CD4-positive, alpha-beta T cell treated with Interleukin-10 for 1 hour (primary cell): ENCODE measurements at regions not wholly inside any gene's neighbourhood (a gene's known extent, or its start where the extent isn't known, plus 50 kb on each side); places are given as distances from the start of the nearest gene placed in this dataset.

Experiments
- DNase-seq: peaks from one replicate; pipeline ENCODE4 v3.0.0-alpha.2; 2020

GRCh38 chr11:115699326-115699725 lies 195.1 kb upstream of the CADM1 start:
- DNase-seq, result no peak

GRCh38 chr11:115698243-115698642 lies 194.0 kb upstream of the CADM1 start:
- DNase-seq, result no peak

- DNase-seq, result no peak
These were observed 192.3 kb upstream of the CADM1 start for GRCh38 chr11:115696563-115696962.

GRCh38 chr11:115695677-115696364 lies 191.6 kb upstream of the CADM1 start:
- DNase-seq, result no peak

GRCh38 chr11:115693002-115693401 lies 188.8 kb upstream of the CADM1 start:
- DNase-seq, result no peak

- DNase-seq, result no peak
These were observed 186.8 kb upstream of the CADM1 start for GRCh38 chr11:115691030-115691429.

- no peak for DNase-seq
These were observed 183.7 kb upstream of the CADM1 start for GRCh38 chr11:115687934-115688333.

- DNase-seq, result no peak
These were observed 180.5 kb upstream of the CADM1 start for GRCh38 chr11:115684699-115685098.

GRCh38 chr11:115684135-115684534 lies 179.9 kb upstream of the CADM1 start:
- no peak for DNase-seq

GRCh38 chr11:115682888-115683287 lies 178.7 kb upstream of the CADM1 start:
- no peak for DNase-seq

- DNase-seq, result no peak
These were observed 177.9 kb upstream of the CADM1 start for GRCh38 chr11:115682101-115682500.

GRCh38 chr11:115679945-115680344 lies 175.7 kb upstream of the CADM1 start:
- no peak for DNase-seq

- DNase-seq, result no peak
These were observed 174.7 kb upstream of the CADM1 start for GRCh38 chr11:115678942-115679341.

- DNase-seq, result no peak
These were observed 173.0 kb upstream of the CADM1 start for GRCh38 chr11:115677190-115677589.

GRCh38 chr11:115676768-115677167 lies 172.6 kb upstream of the CADM1 start:
- DNase-seq, result no peak

- DNase-seq, result no peak
These were observed 172.0 kb upstream of the CADM1 start for GRCh38 chr11:115676206-115676605.

GRCh38 chr11:115674937-115675544 lies 170.8 kb upstream of the CADM1 start:
- no peak for DNase-seq

GRCh38 chr11:115674176-115674936 lies 170.1 kb upstream of the CADM1 start:
- no peak for DNase-seq

- no peak for DNase-seq
These were observed 169.5 kb upstream of the CADM1 start for GRCh38 chr11:115673720-115674119.

- DNase-seq, result no peak
These were observed 168.8 kb upstream of the CADM1 start for GRCh38 chr11:115672999-115673411.

GRCh38 chr11:115672412-115672811 lies 168.2 kb upstream of the CADM1 start:
- no peak for DNase-seq

- no peak for DNase-seq
These were observed 166.5 kb upstream of the CADM1 start for GRCh38 chr11:115670538-115671205.

- no peak for DNase-seq
These were observed 161.7 kb upstream of the CADM1 start for GRCh38 chr11:115665958-115666357.
